ENCODE measurements at regions not wholly inside any gene's neighbourhood (a gene's known extent, or its start where the extent isn't known, plus 50 kb on each side); places are given as distances from the start of the nearest gene placed in this dataset.
A peak's percentile ranks its signal among the peaks of the same experiment; 100 is the strongest.

DNA sequence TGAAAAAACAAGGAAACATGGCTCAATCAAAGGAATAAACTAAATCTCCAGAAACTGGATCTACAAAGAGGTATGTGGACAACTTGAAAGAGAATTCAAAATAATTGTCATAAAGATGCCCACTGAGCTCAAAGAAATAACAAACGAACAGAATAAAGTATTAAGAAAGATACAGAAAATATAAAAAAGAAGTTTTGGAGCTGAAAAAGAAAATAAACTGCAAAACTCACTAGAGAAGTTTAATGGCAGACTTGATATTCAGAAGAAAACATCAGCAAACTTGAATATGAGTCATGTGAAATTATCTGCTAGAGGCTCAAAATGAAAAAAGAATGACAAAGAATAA lies 208.1 kb upstream of the SAMSN1 start:
- Histone ChIP-seq H4K20me1 (ENCODE audit: insufficient read depth, low read length) (no peaks in the 10 kb centered on the region), H3K9me3 (ENCODE audit: insufficient read depth, low read length, severe bottlenecking) (peaks cover 6% of the 10 kb centered on the region), H2AFZ (ENCODE audit: low read depth, low read length) (peak overlapping the region; percentile 57), H3K27ac (ENCODE audit: low read length) (peak overlapping the region; percentile 95), H3K9ac (ENCODE audit: low read depth, low read length) (peak overlapping the region; percentile 52), H3K36me3 (ENCODE audit: insufficient read depth, low read length) (no peaks in the 10 kb centered on the region), H3K4me3 (ENCODE audit: low read depth in 1 of 2, low read length in 2 of 2) (peak overlapping the region in 1 of 2 experiments; percentile 7; a peak in 1 of 4 replicates), H3K4me2 (ENCODE audit: insufficient read depth, low read length) (peak overlapping the region; percentile 69), H3K79me2 (ENCODE audit: insufficient read depth, low read length) (peaks cover 3% of the 10 kb centered on the region; the same call in 1 of the 2 replicates), H3K27me3 (ENCODE audit: insufficient read depth, low read length, poor library complexity) (no peaks in the 10 kb centered on the region), H3K4me1 (ENCODE audit: insufficient read depth, low read length) (peaks cover 55% of the 10 kb centered on the region)
- no peak for DNase-seq
- ATAC-seq (ENCODE audit: insufficient read depth, low read depth) = no peak
- TF ChIP-seq CTCF (IDR thresholded peaks at IDR 0.05; ENCODE audit: borderline replicate concordance, extremely low read depth, low read length, poor library complexity, severe bottlenecking) (no peak), EZH2 (IDR thresholded peaks at IDR 0.05; ENCODE audit: borderline replicate concordance, low read depth, low read length, severe bottlenecking) (no peak)

DNA sequence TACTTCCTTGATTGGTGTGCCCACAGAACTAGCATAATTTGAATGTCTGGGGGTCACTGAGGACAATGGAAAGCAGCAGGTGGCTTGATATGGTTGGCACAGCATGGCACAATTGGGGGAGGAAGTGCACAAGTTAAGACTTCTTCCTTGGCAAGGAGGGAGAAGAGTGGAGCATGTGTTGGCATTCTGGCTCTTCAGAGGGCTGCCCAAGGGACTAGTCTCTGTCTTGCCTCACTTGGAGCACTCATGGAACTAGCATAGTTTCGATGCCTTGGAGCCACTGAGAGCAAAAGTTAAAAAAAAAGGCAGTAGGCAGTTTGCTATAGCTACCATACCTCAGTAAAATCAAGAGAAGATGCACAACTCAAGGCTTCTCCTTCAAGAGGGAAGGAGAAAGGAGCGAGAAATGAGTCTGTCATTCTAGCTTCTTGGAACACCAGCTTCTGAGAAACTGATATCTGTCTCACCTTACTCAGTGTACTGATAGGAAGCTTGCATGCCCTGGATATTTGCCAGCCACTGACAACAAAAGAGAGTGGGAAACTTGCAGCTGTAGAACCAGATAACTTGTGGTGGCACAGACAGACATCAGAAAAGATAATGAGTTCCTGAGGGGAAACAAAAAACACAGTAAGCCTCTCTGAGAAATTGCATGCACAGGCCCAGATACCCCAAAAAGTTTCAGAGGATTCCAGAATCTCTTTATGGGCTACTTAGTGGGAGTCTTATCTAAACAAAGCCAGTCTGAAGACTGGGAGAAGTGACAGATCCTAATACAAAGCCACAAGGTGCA lies 207.5 kb upstream of the SAMSN1 start:
- H3K9ac ChIP-seq (ENCODE audit: low read depth, low read length) = peak overlapping the region; percentile 52
- H3K4me3 ChIP-seq (ENCODE audit: low read depth in 1 of 2, low read length in 2 of 2) = peak overlapping the region; percentile 3 to 49; a peak in 2 of 4 replicates
- ATAC-seq (ENCODE audit: insufficient read depth, low read depth) (peak; percentile 90), DNase-seq (peak; percentile 91)
- peak overlapping the region; percentile 69 for H3K4me2 ChIP-seq (ENCODE audit: insufficient read depth, low read length)
- no peak for TF ChIP-seq CTCF (IDR thresholded peaks at IDR 0.05; ENCODE audit: borderline replicate concordance, extremely low read depth, low read length, poor library complexity, severe bottlenecking)
- TF ChIP-seq EZH2 (IDR thresholded peaks at IDR 0.05; ENCODE audit: borderline replicate concordance, low read depth, low read length, severe bottlenecking) = no peak
- peaks cover 3% of the 10 kb centered on the region; the same call in 1 of the 2 replicates for H3K79me2 ChIP-seq (ENCODE audit: insufficient read depth, low read length)
- peak overlapping the region; percentile 57 for H2AFZ ChIP-seq (ENCODE audit: low read depth, low read length)
- H4K20me1 ChIP-seq (ENCODE audit: insufficient read depth, low read length) = no peaks in the 10 kb centered on the region
- H3K27ac ChIP-seq (ENCODE audit: low read length) = peak overlapping the region; percentile 95
- no peaks in the 10 kb centered on the region for H3K27me3 ChIP-seq (ENCODE audit: insufficient read depth, low read length, poor library complexity)
- H3K4me1 ChIP-seq (ENCODE audit: insufficient read depth, low read length) = peaks cover 55% of the 10 kb centered on the region
- peaks cover 6% of the 10 kb centered on the region for H3K9me3 ChIP-seq (ENCODE audit: insufficient read depth, low read length, severe bottlenecking)
- no peaks in the 10 kb centered on the region for H3K36me3 ChIP-seq (ENCODE audit: insufficient read depth, low read length)

DNA sequence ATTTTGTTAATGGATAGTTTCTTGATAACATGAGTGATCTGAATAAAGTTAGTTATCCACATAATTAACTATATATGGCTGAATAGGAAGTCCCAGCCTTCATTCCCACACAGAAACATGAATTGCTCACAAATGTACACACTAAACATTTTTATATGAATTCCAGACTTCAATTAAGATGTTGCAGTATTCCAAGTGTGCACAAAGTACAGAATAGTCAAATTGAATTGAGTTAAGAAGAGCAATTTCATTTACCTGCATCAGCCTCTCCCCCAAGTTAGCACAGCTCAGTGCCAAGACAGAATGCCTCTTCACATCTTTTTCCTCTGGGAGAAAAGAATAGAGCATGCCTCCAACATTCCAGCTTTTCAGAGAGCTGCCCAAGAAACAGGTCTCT lies 207.0 kb upstream of the SAMSN1 start:
- ATAC-seq (ENCODE audit: insufficient read depth, low read depth) = no peak
- TF ChIP-seq EZH2 (IDR thresholded peaks at IDR 0.05; ENCODE audit: borderline replicate concordance, low read depth, low read length, severe bottlenecking) = no peak
- TF ChIP-seq CTCF (IDR thresholded peaks at IDR 0.05; ENCODE audit: borderline replicate concordance, extremely low read depth, low read length, poor library complexity, severe bottlenecking) = no peak
- H3K27me3 ChIP-seq (ENCODE audit: insufficient read depth, low read length, poor library complexity) = no peaks in the 10 kb centered on the region
- peak overlapping the region; percentile 52 for H3K9ac ChIP-seq (ENCODE audit: low read depth, low read length)
- no peak for DNase-seq
- H3K4me1 ChIP-seq (ENCODE audit: insufficient read depth, low read length) = peaks cover 55% of the 10 kb centered on the region
- no peaks in the 10 kb centered on the region for H3K36me3 ChIP-seq (ENCODE audit: insufficient read depth, low read length)
- H2AFZ ChIP-seq (ENCODE audit: low read depth, low read length) = peak overlapping the region; percentile 57
- peak overlapping the region; percentile 95 for H3K27ac ChIP-seq (ENCODE audit: low read length)
- H3K79me2 ChIP-seq (ENCODE audit: insufficient read depth, low read length) = peaks cover 5% of the 10 kb centered on the region; the same call in 1 of the 2 replicates
- H4K20me1 ChIP-seq (ENCODE audit: insufficient read depth, low read length) = no peaks in the 10 kb centered on the region
- H3K9me3 ChIP-seq (ENCODE audit: insufficient read depth, low read length, severe bottlenecking) = peaks cover 6% of the 10 kb centered on the region
- H3K4me3 ChIP-seq (ENCODE audit: low read depth in 1 of 2, low read length in 2 of 2) = peak overlapping the region; percentile 3 to 49; a peak in 2 of 4 replicates
- H3K4me2 ChIP-seq (ENCODE audit: insufficient read depth, low read length) = peak overlapping the region; percentile 69
